HK-2 (cell line): ENCODE measurements at regions not wholly inside any gene's neighbourhood (a gene's known extent, or its start where the extent isn't known, plus 50 kb on each side); places are given as distances from the start of the nearest gene placed in this dataset.
"Not testable (repeated sequence)": the region's sequence is repeated elsewhere in the genome, so short reads cannot be mapped to it uniquely, and the experiment has no call there.

ENCODE experiments used
- DNase-seq: peaks from one replicate; pipeline ENCODE4 v3.0.0-alpha.2; 2018; ENCODE audit not compliant: unreplicated experiment

DNA sequence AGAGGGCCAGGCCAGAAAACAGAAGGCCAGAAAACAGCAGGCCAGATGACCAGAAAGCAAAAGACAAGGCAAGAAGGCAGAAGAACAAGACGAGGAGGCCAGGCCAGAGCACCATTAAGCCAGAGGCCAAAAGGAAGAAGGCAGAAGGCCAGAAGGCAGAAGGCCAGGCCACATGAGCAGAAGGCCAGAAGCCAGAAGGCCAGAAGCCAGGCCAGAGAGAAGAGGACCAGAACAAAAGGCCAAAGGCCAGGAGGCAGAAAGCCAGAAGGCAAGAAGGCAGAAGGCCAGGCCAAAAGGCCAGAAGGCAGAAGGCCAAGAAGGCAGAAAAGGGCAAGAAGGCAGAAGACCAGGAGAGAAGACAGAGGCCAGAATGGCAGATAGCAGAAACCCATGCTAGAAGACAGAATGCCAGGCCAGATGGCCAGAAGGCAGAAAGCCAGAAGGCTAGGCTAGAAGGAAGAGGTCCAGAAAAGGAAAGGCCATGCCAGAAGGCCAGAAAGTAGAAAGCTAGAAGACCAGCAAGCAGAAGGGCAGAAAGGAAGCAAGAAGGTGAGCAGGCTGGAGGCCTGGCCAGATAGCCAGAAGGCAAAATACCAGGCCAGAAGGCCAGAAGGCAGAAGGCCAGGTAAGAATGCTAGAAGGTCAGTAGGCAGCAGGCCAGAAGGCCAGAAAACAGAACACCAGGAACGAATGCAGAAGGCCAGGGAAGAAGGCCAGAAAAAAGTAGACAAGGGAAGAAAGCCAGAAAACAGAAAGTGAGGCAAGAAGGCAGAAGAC lies 187.6 kb downstream of the TUBA3C start:
- DNase-seq, result no peak

DNA sequence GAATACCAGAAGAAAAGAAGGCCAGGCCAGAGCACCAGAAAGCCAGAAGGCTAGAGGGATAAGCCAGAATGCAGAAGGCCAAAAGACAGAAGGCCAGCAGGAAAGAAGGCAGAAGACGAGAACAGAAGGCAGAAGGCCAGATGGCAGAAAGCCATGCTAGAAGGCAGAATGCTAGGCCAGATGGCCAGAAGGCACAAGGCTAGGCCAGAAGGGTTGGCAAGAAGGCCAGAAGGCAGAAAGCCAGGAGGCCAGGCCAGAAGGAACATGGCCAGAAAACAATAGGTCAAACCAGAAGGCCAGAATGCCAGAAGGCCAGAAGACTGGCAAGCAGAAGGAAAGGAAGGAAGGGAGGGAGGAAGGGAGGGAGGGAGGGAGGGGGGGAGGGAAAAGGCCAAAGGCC lies 188.8 kb downstream of the TUBA3C start:
- DNase-seq, result no peak

DNA sequence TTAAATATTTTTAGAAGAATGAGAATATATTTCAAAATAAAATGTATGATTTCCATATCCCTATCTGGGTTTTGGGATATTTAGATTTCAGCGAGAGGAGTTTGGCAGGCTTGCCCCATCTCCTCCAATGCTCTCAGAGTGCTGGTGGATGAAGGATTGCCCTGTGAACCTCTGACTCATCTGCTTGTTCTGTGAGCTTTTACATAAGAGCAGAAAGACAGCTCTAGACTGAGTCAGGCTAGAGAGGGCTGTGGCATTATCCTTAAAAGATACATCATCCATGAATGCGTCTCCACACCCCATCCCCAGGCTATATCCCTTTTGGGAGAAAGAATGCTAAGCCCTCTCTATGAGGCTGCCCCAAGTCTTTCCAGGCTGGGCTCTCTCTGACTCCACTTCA lies 190.6 kb downstream of the TUBA3C start:
- DNase-seq, result no peak

DNA sequence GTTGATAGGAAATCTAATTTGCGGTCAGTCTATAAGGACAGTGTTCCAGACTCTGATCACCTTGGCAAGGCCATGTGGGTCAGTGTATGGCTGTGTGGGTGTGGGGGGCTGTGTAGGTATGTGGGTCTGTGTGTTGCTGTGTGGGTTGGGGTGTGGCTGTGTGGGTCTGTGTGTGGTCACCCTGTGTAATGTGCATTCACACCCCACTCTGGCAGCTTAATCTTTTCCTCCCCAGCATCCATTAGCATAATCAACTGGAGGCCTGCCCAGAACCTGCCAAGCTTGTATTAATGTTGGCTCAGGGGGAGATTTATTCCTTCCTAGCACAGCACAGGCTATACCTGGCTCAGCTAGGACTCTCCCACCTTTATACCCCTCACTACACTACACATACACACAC lies 203.2 kb downstream of the TUBA3C start:
- no peak for DNase-seq

DNA sequence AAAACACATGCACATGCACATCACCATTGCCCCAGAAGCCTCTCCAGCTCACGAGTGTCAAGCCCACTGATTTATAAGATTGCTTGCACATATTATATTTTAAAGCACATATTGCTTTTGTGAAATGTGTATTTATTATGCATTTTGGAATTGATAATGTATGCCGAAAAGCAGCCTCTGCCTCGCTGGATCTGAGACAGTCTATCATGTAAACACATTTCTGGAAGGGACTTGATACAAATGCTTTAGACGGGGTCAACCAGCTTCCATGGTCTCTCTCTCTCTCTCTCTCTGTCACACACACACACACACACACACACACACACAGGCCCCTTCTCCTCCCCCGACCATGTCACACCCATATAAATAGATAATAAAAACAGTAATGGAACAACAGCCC lies 203.8 kb downstream of the TUBA3C start:
- DNase-seq, result no peak

DNA sequence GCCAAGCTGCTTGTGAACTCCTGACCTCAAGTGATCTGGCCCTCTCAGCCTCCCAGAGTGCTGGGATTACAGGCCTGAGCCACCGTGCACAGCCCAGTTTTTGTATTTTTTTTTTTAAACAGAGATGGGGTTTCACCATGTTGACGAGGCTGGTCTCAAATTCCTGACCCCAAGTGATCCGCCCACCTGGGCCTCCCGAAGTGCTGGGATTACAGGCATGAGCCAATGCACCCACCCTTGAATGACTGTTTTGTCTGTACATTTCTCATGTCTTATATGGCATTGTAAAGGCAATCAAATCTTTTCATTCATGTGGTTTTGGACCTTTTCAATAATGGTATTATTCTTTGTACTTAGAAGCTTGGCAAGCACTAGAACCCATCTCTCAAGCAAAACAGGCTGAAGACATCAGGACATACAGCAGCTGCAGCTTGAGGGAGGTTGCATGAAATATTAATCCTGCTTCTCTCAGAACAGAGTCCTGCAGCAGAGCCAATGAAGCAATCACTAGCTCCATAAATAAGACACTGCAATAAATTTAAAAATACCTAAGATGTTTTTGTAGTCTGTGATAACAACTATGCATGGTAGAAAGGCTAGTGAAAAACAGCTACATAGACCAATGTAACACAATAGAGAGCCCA lies 209.9 kb downstream of the TUBA3C start:
- DNase-seq, result no peak

DNA sequence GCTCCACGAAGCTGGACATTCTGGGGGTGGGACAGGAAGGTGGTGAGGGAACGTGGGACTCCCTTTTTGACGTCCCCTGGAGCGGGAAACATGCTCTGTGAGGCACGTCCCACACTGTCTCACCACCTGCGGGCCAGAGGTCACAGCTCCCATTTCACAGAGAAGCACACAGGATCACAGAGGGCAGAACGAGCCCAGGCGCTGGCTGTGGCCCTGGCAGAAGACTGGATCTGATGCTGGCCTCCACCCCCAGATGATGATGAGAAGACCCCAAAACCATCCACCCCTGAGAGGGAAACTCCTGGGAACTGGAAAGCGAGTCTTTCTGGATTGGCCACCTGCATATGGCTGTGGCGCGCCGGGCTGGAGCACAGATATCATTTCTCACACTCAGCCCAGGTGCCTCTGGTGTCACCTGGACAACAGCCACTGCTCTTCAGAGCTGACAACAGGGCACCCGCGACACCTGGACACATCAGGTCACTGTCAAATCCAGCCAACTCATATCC lies 216.2 kb downstream of the TUBA3C start:
- DNase-seq, result no peak

DNA sequence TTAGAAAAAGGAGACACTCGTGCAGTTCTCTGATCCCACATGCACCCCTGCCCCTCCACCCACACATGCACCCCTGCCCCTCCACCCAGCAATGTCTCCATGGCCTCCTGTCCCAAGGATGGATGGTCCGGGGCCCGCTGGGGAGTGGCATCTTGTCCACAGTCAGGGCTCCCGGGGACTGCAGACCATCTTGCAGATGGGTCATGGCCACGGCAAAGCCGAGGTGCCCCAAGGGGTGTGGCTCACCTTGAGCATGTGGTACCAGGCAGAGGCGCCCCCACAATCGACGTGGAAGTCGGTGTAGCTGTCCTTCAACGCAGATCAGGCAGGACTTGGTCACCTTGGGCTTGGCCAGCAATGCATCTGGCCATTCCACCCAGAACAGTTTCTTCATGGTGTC lies 216.7 kb downstream of the TUBA3C start:
- no peak for DNase-seq

DNA sequence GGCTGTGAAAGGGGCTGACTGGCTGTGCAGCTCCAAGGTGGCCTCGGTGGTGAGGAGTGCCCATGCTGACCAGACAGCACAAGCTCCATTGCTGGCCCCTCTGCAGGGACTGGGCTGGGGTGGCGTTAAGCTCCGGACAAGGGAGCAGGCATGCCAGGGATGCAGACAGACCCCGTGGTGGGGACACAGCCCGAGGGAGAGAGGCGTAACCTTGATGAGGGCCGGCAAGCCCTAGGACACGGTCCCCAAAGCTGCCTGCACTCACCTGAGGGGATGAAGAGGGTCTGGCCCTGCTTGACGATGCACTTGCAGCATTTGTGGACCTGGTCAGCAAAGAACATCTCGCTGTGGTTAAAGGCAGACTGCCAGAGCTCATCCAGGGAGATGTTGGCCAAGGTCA lies 217.9 kb downstream of the TUBA3C start:
- not testable (repeated sequence) for DNase-seq

DNA sequence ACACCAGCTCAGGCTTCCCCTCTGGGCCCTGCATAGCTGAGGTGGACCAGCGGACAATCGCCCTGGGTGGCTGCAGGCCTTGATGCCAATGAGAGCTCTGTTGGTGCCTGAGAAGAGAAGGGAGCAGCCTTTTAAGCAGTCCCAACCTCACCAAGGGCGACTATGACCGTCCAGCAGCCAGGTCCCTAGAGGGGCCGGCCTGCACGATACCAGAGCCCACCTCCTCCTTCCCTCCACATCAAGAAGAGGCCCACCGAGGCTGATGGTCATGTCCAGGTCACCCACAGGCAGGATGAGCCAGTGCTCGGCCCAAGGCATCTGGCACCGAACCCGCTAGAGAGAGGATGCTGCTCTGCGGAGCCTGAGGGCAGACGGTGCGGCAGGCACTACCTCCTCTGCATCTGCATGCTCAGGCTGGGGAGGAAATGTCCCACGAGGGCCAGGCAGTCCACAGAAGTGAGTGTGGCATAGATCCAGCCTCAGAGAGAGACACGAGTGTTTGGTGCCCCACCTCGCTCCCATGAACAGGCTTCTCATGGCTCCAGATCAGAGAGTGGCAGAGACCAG lies 219.4 kb downstream of the TUBA3C start:
- DNase-seq, result no peak

DNA sequence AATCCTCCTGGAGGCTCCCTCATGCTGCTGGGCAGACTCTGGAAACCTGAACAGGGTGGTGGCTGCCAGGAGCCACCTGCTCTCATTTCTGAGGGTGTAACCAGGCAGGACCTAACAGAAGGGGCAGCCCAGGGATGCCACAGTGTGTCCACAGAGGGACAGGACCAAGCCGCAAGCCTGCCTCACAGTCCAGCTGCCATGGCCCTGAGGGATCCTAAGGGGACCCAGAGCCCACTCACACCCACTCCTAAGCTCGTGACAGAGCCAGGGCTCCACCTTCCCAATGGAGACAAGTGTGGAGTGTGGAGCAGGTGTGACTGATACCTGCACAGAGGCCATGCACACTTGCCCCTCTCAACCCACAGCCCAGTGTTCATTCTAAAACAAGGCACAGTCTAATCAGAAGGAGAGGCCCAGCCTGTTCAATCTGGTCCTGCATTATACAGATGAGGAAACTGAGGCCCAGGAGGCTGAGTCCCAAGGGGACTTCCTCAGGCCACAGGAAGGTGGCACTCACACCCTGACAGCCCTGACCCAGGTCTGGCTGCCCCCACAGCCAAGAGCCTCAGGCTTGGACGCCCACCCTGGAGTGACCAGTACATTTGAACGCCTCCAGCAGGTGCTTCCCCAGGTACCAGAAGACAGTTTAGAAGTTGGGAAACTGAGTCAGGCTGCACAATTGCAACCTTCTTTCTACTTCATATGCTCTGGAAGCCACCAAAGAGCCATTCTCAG lies 220.1 kb downstream of the TUBA3C start:
- DNase-seq, result no peak

DNA sequence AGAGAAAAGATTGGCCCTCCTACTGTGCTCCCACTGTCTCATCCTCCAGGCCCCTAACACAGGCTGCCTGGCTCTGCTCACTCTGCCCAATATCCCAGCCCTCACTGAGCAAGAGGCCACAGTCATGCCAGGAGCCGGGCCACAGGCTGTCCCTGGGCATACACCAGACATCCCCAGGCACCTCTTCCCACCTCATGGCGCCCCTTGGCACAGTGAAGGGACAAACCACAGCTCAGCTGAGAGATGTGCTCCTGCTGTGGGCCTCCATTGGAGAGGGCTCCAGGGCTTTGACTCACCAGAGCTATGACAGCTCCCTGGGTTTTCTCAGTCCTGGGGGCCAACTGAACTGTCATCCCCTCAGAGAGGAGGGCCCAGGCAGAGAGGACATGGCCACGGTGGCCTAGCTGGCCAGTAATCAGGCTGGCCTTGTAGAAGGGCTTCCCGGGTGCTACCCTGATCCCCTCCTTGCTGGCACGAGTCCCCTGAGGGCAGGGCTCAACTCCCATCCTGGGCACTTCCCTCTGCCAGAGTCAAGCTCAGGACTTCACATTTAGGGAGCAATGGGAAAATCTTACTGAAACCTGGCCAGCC lies 220.9 kb downstream of the TUBA3C start:
- DNase-seq, result no peak

DNA sequence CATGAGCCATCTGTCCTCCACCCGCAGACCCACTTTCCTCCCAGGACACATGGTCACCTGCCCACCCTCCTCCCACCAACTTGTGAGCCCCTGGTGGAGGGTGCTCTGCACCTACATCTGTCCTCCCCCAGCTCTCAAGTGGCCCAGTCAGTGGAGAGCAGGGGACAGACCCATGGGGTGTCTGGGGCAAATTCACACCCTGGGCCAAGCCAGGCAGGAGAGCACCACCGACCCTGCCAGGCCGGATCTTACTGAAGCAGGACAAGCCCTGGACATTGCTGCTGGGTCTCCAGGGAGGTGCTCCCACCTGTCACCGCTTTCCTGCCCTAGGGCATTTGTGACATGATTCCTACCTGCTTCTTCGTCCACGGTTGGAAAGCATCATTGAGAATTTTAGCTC lies 221.6 kb downstream of the TUBA3C start:
- no peak for DNase-seq

DNA sequence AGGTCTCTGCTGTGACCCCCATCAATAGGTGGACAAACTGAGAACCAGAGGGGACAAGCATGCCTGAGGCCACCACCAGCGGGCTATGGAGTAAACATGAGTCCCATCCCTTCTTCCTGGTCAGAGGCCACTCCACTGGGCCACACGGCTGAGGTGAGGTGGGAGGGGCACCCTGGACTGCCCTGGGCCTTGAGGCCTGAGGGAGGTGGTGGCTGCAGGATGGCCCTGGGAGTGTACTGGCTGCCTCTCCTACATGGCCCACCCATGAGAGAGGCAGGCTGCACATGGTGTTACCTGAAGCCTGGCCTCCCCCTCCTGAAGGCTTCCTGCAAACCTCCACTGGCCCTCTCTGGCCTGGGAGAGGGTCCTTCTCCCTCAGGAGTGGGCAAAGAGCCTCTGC lies 222.4 kb downstream of the TUBA3C start:
- no peak for DNase-seq

DNA sequence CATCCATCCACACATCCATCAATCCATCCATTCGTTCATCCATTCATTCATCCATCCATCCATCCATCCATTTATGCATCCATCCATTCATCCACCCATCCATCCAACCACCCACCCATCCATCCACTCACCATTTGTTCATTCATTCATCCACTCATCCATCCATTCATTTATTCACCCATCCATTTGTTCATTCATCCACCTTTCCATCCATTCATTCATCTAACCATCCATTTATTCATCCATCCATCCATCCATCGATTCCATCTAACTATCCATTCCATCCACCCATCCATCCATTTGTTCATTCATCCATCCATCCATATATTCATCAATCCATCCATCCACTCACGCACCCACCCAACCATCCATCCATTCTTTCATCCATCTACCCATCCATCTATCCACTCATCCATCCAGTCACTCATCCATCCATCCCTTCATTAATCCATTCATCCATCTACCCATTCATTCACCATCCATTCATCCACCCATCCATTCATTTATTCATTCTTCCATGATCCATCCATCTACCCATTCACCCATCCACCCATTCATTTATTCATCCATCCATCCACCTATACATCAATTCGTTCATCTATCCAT lies 225.0 kb downstream of the TUBA3C start:
- no peak for DNase-seq

DNA sequence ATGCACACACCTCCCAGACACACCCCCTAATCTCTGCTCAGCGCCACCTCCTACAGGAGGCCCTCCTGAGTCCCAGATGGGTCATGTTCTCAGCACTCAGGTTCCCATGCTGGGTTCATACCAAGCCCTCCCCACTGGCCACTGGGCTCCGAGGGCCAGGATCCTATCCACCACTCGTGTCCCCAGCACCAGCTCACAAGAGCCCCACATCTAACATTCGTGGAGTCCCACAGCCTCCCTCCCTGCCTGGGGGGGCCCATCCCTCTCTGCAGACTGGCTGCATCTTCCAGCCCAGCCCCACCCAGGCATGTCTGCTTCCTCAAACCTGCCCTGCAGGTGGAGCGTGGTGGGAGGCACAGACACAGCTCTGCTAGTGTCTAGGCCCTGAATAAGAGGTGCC lies 227.4 kb downstream of the TUBA3C start:
- no peak for DNase-seq

DNA sequence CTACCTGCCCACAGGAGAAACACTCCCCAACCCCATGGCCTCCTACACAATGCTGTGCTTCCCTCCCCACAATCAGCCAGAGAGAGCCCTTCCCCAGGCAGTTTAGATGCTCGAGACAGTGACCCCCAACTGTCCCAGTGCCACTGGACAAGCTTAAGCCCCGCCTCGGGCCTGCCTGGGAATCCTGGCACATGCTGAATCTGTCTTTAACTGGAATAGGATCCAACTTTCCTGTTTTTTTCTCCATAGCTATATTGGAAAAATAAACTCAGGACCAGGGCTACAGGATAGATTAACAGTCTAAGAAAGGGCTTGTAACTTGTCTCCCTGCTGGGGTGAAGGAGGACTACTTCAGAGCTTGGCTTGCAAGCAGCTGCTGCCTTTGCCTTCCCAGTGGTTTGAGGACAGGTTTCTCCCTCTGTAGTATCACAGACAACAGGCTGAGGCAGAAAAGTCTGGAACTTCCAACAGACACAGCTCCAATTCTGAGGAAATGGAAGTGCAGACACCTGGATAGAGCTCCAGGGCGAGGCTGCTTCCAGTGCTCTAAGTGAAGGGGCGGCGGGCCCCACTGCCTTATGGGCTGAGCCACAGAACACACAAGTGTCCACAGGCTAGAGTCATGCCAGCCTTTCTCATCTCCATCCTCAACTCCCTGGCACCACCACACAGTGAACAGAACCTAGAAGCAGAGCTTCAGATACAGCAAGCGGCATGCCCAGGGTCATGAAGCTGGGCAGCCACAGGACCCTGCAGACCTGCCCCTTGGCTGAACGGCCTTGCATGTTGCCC lies 228.3 kb downstream of the TUBA3C start:
- DNase-seq, result no peak

DNA sequence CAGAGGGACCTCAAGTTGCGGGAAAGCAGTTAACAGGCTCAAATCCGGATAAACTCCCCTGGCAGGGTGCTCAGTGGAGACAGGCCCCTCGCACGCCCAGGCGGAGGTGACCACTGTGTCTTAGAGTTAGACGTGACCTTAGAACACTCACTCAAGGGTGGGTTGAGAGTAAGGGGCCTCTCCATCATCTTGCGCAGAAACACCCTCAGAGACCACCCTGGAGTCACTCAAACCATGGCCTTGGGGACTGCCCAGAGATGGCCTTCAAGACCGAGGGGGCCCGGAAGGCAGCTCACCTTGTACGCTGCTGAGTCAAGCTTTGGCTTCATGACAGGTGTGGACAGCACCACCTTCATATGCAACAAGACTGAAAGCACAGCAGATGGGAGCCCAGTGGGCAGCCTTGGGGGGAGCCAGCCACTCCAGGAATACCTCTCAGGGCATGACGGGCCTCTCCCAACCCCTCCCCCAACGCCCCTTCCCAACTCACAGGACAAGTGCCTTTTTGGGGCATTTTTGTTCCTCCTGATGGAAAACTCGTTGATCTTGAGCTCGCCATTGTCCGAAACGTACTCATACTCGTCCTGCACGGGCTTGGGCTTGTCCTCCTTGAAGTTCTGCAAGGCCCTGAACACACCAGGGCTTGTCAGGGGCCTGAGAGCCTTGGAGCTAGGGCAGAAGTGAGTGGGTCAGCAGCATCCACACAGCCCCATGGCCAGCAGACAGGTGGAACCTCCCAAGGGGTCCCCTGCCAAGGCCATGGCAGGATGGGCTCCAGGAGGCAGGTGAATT lies 229.2 kb downstream of the TUBA3C start:
- no peak for DNase-seq

DNA sequence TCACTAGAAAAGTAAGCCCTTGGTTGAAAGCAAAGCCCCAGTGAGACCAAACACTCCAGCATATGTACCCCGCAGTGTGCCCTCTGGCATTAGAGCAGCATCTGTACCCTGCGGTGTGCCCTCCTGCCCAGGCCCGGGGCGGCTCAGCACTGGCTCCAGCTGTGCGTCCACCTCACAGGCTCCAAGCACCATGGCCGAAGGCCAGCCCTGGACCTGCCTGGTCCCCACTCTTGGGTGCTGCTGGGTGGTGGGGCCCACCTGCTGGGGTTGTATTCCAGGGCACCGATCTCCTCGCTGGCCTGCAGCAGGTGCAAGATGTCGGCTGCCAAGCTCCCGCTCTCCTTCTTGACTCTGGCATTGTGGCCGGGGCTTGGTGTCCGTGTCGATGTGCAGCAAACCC lies 230.2 kb downstream of the TUBA3C start:
- no peak for DNase-seq

DNA sequence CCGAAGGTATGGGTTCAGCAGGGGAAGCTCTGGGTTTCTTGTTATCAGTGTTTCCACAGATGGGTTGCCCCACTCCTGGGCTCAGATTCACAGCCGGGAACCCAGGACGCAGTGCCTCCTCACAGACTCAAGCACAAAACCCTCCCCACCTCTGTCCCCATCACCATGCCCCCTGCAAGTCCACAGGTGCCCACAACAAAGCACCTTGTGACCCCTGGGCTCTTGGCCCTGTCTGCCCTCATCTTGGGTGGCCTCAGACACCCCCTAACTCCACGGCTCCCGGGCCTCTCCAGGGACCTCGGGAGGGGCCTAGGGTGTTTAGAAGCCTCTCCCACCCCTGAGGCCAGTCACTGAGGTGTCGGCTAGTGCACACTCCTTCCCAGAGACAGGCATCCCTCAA lies 231.7 kb downstream of the TUBA3C start:
- DNase-seq, result no peak
